Mucosa of stomach (tissue), 1 donor: ENCODE measurements at regions not wholly inside any gene's neighbourhood (a gene's known extent, or its start where the extent isn't known, plus 50 kb on each side); places are given as distances from the start of the nearest gene placed in this dataset.
"Not testable (repeated sequence)": the region's sequence is repeated elsewhere in the genome, so short reads cannot be mapped to it uniquely, and the experiment has no call there.

Source experiments
- H3K27me3 ChIP-seq: one replicate; pipeline ENCODE4 v1.7.0; 2013; ENCODE audit warnings: mild to moderate bottlenecking, low read length; ENCODE audit not compliant: control insufficient read depth, insufficient read depth
- H3K36me3 ChIP-seq: one replicate; pipeline ENCODE4 v1.7.0; 2013; ENCODE audit warnings: low read length; ENCODE audit not compliant: control insufficient read depth, insufficient read depth
- H3K4me1 ChIP-seq: one replicate; pipeline ENCODE4 v1.7.0; 2013; ENCODE audit warnings: mild to moderate bottlenecking, low read length; ENCODE audit not compliant: control insufficient read depth, insufficient read depth
- H3K4me3 ChIP-seq: one replicate; pipeline ENCODE4 v1.7.0; 2013; ENCODE audit warnings: low read length
- H3K9ac ChIP-seq: one replicate; pipeline ENCODE4 v1.7.0; 2013; ENCODE audit warnings: mild to moderate bottlenecking, low read length, moderate library complexity
- H3K9me3 ChIP-seq: one replicate; pipeline ENCODE4 v1.7.0; 2013; ENCODE audit warnings: mild to moderate bottlenecking, low read length, moderate library complexity; ENCODE audit not compliant: control insufficient read depth
- donor health status: Pancreatic carcinoma.

- Histone ChIP-seq H3K4me1 (no peaks in the 10 kb centered on the region), H3K4me3 (no peak overlapping the region), H3K27me3 (no peaks in the 10 kb centered on the region), H3K9ac (no peak overlapping the region), H3K9me3 (peaks cover 5% of the 10 kb centered on the region), H3K36me3 (no peaks in the 10 kb centered on the region)
These were observed 234.2 kb upstream of the SPOPL start for GRCh38 chr2:138267161-138267901.

- no peaks in the 10 kb centered on the region for H3K9me3 ChIP-seq
- no peaks in the 10 kb centered on the region for H3K27me3 ChIP-seq
- H3K9ac ChIP-seq: no peak overlapping the region
- H3K4me1 ChIP-seq: no peaks in the 10 kb centered on the region
- no peak overlapping the region for H3K4me3 ChIP-seq
- H3K36me3 ChIP-seq: no peaks in the 10 kb centered on the region
These were observed 233.7 kb upstream of the SPOPL start for GRCh38 chr2:138267902-138268254.

- H3K4me3 ChIP-seq: no peak overlapping the region
- H3K9me3 ChIP-seq: no peaks in the 10 kb centered on the region
- H3K4me1 ChIP-seq: peaks cover 10% of the 10 kb centered on the region
- no peaks in the 10 kb centered on the region for H3K27me3 ChIP-seq
- no peaks in the 10 kb centered on the region for H3K36me3 ChIP-seq
- H3K9ac ChIP-seq: no peak overlapping the region
These were observed 231.8 kb upstream of the SPOPL start for GRCh38 chr2:138269765-138270164.

- Histone ChIP-seq H3K4me1 (peaks cover 27% of the 10 kb centered on the region), H3K4me3 (no peak overlapping the region), H3K9me3 (no peaks in the 10 kb centered on the region), H3K27me3 (no peaks in the 10 kb centered on the region), H3K36me3 (no peaks in the 10 kb centered on the region), H3K9ac (no peak overlapping the region)
These were observed 230.1 kb upstream of the SPOPL start for GRCh38 chr2:138271467-138271866.

GRCh38 chr2:138272524-138273195, 228.9 kb upstream of the SPOPL start:
- no peaks in the 10 kb centered on the region for H3K36me3 ChIP-seq

GRCh38 chr2:138273280-138273679, 228.3 kb upstream of the SPOPL start:
- H3K4me1 ChIP-seq: peaks cover 30% of the 10 kb centered on the region
- not testable (repeated sequence) for H3K36me3 ChIP-seq, H3K9me3 ChIP-seq, H3K27me3 ChIP-seq, H3K9ac ChIP-seq, H3K4me3 ChIP-seq

More at GRCh38 chr2:138272524-138273195, 228.9 kb upstream of the SPOPL start:
- Histone ChIP-seq H3K9ac (no peak overlapping the region), H3K4me1 (peaks cover 30% of the 10 kb centered on the region), H3K27me3 (no peaks in the 10 kb centered on the region), H3K4me3 (no peak overlapping the region), H3K9me3 (no peaks in the 10 kb centered on the region)

- Histone ChIP-seq H3K9ac (no peak overlapping the region), H3K4me1 (peaks cover 30% of the 10 kb centered on the region), H3K4me3 (no peak overlapping the region), H3K36me3 (no peaks in the 10 kb centered on the region), H3K27me3 (no peaks in the 10 kb centered on the region), H3K9me3 (no peaks in the 10 kb centered on the region)
These were observed 226.9 kb upstream of the SPOPL start for GRCh38 chr2:138274421-138275291.

- no peaks in the 10 kb centered on the region for H3K36me3 ChIP-seq
- H3K9me3 ChIP-seq: no peaks in the 10 kb centered on the region
- H3K4me1 ChIP-seq: peaks cover 30% of the 10 kb centered on the region
- H3K27me3 ChIP-seq: no peaks in the 10 kb centered on the region
- no peak overlapping the region for H3K9ac ChIP-seq
- no peak overlapping the region for H3K4me3 ChIP-seq
These were observed 226.3 kb upstream of the SPOPL start for GRCh38 chr2:138275292-138275690.

GRCh38 chr2:138275881-138276280, 225.7 kb upstream of the SPOPL start:
- Histone ChIP-seq H3K4me3 (no peak overlapping the region), H3K9me3 (no peaks in the 10 kb centered on the region), H3K9ac (peak overlapping the region; percentile 38), H3K36me3 (no peaks in the 10 kb centered on the region), H3K4me1 (peaks cover 30% of the 10 kb centered on the region), H3K27me3 (no peaks in the 10 kb centered on the region)

GRCh38 chr2:138276339-138276738, 225.2 kb upstream of the SPOPL start:
- Histone ChIP-seq H3K9ac (peak overlapping the region; percentile 38), H3K4me1 (peaks cover 30% of the 10 kb centered on the region), H3K9me3 (no peaks in the 10 kb centered on the region), H3K4me3 (no peak overlapping the region), H3K36me3 (no peaks in the 10 kb centered on the region), H3K27me3 (no peaks in the 10 kb centered on the region)

- no peak overlapping the region for H3K9ac ChIP-seq
These were observed 224.5 kb upstream of the SPOPL start for GRCh38 chr2:138277062-138277461.

GRCh38 chr2:138279871-138280270, 221.7 kb upstream of the SPOPL start:
- peaks cover 18% of the 10 kb centered on the region for H3K4me1 ChIP-seq
- H3K4me3 ChIP-seq: no peak overlapping the region
- no peaks in the 10 kb centered on the region for H3K36me3 ChIP-seq
- H3K9ac ChIP-seq: no peak overlapping the region
- H3K27me3 ChIP-seq: no peaks in the 10 kb centered on the region
- no peaks in the 10 kb centered on the region for H3K9me3 ChIP-seq

More at GRCh38 chr2:138277062-138277461, 224.5 kb upstream of the SPOPL start:
- no peak overlapping the region for H3K4me3 ChIP-seq
- H3K9me3 ChIP-seq: no peaks in the 10 kb centered on the region
- peaks cover 30% of the 10 kb centered on the region for H3K4me1 ChIP-seq
- H3K27me3 ChIP-seq: no peaks in the 10 kb centered on the region
- H3K36me3 ChIP-seq: no peaks in the 10 kb centered on the region
